Fibroblast of pulmonary artery (primary cell): ENCODE measurements at regions not wholly inside any gene's neighbourhood (a gene's known extent, or its start where the extent isn't known, plus 50 kb on each side); places are given as distances from the start of the nearest gene placed in this dataset.
A peak's percentile ranks its signal among the peaks of the same experiment; 100 is the strongest.
"Not testable (repeated sequence)": the region's sequence is repeated elsewhere in the genome, so short reads cannot be mapped to it uniquely, and the experiment has no call there.

Source experiments
- DNase-seq: peaks from one replicate; pipeline ENCODE4 v3.0.0-alpha.2; 2010; ENCODE audit warnings: low read depth
- H3K4me3 ChIP-seq: replicated peaks from 2 replicates; pipeline ENCODE4 v1.5.1; 2011; ENCODE audit warnings: low read depth, mild to moderate bottlenecking, control low read depth, low read length, moderate library complexity
- CTCF ChIP-seq: IDR thresholded peaks from 2 replicates; pipeline ENCODE4 v1.5.1; 2011; ENCODE audit warnings: mild to moderate bottlenecking, control low read depth, low read length, inconsistent platforms; ENCODE audit errors: missing control alignments

GRCh38 chr9:124126648-124127646 lies 115.4 kb downstream of the LHX2 start:
- peak; percentile 74 for DNase-seq
- TF ChIP-seq CTCF, result peak; percentile 87
- H3K4me3 ChIP-seq, result no peak overlapping the region

- no peak overlapping the region for H3K4me3 ChIP-seq
- TF ChIP-seq CTCF, result no peak
- no peak for DNase-seq
Measured at GRCh38 chr9:124128568-124129166, 117.1 kb downstream of the LHX2 start.

GRCh38 chr9:124130277-124131075 lies 118.9 kb downstream of the LHX2 start:
- no peak for DNase-seq
- H3K4me3 ChIP-seq, result no peak overlapping the region
- TF ChIP-seq CTCF, result no peak

- DNase-seq, result peak; percentile 13
- H3K4me3 ChIP-seq, result not testable (repeated sequence)
Measured at GRCh38 chr9:124131518-124131917, 120.0 kb downstream of the LHX2 start.

- H3K4me3 ChIP-seq, result no peak overlapping the region
- DNase-seq, result peak; percentile 26
- no peak for TF ChIP-seq CTCF
Measured at GRCh38 chr9:124132671-124133147, 121.1 kb downstream of the LHX2 start.

GRCh38 chr9:124133727-124134126 lies 122.2 kb downstream of the LHX2 start:
- TF ChIP-seq CTCF, result peak; percentile 50
- DNase-seq, result peak; percentile 66
- H3K4me3 ChIP-seq, result no peak overlapping the region

- DNase-seq, result no peak
- no peak for TF ChIP-seq CTCF
- no peak overlapping the region for H3K4me3 ChIP-seq
Measured at GRCh38 chr9:124134526-124134925, 123.0 kb downstream of the LHX2 start.
